ENCODE measurements at regions not wholly inside any gene's neighbourhood (a gene's known extent, or its start where the extent isn't known, plus 50 kb on each side); places are given as distances from the start of the nearest gene placed in this dataset.
"Not testable (repeated sequence)": the region's sequence is repeated elsewhere in the genome, so short reads cannot be mapped to it uniquely, and the experiment has no call there.

DNA sequence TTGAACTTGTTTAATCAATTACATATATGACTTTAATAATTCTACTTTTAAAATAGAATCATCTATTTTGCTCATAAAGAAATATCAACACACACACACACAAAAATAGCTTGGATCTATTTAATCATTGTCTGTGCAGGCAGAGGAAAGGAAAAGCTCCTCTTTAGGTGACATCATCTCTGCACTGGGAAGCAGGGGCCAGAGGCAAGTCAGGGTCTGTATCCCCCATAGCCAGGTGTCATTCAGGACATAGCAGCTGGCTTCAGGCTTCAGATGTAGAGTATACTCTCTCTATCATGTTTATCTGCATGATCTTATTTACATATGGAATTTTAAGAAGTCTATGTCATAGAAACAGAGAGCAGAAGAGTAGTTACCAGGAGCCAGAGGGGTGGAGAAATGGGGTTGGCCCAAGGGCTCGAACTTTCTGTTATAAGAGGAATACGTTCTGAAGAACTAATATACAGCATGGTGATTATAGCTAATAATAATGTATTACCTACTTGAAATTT, 110.4 kb upstream of the LDB2 start:
- DNase-seq (ENCODE audit: low read depth), result no peak

DNA sequence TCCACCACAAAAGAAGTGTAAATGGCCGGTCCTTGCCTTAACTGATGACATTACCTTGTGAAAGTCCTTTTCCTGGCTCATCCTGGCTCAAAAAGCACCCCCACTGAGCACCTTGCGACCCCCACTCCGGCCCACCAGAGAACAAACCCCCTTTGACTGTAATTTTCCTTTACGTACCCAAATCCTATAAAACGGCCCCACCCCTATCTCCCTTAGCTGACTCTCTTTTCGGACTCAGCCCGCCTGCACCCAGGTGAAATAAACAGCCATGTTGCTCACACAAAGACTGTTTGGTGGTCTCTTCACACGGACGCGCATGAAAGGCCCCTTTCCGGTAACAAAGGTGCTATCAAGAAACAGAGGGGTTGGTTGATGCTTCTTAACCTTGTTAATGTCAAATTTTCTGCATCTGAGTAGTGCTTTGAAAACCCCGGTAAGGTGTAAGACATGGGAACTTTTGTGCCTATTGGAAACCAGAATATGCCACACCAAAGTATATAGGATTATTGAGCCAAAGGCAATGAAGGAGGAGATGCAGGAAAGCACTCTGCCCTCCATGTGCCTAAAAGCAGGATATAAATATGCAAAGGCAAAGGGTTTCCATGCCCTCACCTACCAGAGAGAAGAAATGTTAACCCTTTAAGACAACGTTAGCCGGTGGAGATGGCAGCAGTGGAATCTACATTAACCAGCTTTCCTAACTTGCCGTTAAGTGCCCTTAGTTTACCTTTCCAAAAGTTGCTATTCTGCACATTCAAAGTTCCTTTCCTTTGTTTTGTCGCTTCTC, 105.4 kb upstream of the LDB2 start:
- DNase-seq (ENCODE audit: low read depth), result not testable (repeated sequence)

DNA sequence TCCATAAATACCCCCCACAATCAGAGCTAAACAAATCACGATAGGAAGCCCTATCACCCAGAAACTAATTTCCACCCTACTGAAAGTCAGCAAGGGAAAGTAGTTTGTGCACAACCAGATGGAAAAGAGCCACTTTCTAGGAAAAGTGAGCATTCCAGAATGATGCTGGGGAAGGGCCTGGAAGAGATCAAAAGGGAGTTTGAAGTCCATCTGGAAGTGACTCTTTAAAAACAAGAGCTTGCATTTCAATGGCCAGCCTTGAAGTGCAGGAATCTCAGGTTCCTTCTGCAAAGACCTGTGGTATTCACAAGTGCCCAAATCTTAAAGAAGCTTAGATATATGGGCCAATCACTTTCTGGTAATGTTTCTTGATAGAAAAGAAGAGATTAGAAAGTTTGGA, 97.0 kb upstream of the LDB2 start:
- no peak for DNase-seq (ENCODE audit: low read depth)

DNA sequence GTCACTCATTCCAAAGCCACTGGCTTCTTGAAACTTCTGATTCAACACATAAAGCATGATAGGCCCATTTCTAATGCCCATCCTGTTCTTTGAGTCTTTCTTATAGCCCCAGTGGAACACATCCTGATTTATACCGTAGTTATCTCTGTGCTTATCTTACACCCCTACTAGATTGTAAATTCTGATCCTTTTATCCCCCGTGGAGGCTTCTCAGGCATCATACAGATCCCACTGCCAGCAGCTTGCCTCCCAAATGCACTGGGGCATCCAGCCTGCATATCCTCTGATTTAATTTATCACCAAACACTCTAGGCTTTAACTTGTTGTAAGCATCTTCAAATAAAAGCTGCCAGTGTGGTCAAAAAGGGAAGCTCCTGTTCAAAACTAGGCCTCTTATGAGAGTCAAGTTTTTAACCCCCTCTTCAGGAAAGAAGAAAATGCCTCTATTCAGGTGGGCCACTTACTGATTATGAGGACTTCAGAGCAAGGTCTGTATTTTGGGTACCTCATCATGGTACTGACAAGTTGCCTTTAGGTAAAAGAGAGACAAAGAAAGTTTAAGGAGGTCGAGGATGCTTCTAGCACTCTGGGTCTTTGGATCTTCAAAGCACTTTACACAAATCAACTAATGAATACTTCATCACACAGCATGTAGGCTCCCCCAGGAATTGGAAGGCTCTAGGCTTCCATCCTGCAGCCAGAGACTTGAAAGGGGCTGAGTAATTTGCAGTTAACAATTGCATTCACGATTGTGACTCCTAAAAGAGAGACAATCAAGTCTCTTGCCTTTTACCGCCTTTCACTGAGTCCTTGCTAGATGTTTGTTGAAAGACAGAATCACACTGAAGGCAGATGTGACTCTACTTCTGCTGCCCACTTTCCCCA, 95.8 kb upstream of the LDB2 start:
- no peak for DNase-seq (ENCODE audit: low read depth)

DNA sequence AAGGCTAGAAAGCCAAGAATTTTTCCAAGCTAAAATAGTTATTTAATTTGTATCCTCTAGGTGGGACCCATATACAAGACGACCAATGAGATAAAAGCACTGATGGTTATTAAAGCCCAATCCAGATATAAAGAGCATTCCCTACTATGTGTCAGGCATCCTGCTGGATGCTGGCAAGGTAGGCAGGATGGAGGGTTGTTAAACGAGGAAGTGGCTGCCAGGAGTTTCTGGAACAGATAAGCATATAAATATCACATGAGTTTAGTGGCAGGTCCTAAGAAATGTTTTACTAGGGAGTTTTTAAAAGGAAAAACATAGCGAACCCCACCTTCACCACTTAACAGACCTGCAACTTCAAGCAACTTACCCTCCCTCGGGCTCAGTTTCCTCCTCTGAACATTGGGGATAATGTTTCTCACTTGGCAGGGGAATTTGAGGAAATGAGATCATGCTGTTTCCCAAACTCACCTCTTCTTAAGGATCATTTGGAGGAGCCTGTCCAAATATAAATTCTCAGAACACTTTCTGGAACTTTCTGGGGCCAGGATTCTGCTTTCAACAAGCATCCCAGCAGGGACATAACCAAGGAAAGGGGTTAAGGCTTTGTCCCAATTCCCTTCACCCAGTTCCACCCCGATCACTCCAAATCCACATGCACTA, 94.3 kb upstream of the LDB2 start:
- no peak for DNase-seq (ENCODE audit: low read depth)

DNA sequence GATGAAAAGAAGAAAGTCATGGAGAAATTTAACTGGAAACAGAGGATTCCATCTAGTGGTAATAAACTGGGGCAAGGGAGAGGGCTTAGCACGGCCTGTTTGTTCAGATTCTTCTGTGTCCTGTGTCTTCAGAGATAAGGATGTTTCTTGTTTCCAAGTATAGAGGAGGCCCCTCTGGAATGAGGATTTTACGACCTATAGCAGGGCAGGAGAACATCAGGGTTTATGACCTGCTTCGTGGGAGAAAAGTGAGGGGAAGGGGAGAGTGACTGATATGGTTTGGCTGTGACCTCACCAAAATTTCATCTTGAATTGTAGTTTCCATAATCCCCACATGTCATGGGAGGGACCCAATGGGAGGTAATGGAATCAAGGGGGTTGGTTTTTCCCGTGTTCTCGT, 93.0 kb upstream of the LDB2 start:
- DNase-seq (ENCODE audit: low read depth), result no peak

DNA sequence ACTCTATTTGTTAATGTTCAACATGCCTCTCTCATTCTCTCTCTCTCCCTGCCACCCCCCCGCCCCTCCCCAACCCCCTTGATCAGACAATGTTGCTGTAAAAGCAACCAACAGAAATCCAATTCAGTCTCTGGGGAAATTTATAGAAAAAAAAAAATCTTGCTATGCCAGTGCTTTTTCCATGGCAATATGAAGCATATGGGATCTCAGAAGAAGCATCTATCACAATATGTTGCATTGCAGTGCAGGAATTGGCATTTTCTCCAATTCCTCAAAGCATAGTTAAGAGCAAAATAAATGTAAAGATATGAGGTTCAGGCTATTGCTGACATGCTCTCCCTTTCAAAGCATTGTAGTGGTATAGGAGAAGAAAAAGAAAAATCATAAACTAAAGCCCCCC, 90.9 kb upstream of the LDB2 start:
- DNase-seq (ENCODE audit: low read depth), result no peak

DNA sequence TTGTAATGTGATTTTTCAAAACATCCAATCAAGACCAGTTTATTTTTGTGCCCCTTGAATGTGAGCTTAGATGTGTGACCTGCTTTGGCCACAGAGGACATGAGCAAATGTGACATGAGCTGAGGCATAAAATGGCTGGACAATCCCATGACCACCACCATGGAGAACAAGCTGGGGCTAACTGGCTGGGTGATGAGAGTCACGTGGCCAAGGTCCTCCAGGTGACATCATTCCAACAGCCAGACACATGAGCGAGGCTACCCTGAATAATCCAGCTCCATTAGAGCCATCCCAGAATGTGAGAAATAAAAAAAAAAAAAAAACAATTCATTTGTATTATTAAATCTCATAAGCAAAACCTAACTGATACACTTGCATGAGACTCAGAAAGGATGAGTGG, 90.4 kb upstream of the LDB2 start:
- no peak for DNase-seq (ENCODE audit: low read depth)

DNA sequence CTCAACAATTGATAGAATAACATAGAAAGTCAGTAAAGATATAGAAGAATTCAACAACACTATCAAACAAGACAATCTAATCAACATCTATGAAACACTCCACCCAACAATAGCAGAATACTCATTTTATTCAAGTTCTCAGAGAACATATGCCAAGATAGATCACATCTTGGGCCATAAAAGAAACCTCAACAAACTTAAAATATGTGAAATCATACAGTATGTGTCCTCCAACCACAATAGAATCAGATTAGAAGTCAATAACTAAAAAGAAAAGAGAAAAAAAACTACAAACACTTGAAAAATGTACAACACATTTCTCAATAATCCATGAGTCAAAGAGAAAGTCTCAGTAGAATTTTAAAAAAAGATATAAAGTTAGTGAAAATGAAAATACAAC, 78.6 kb upstream of the LDB2 start:
- no peak for DNase-seq (ENCODE audit: low read depth)

DNA sequence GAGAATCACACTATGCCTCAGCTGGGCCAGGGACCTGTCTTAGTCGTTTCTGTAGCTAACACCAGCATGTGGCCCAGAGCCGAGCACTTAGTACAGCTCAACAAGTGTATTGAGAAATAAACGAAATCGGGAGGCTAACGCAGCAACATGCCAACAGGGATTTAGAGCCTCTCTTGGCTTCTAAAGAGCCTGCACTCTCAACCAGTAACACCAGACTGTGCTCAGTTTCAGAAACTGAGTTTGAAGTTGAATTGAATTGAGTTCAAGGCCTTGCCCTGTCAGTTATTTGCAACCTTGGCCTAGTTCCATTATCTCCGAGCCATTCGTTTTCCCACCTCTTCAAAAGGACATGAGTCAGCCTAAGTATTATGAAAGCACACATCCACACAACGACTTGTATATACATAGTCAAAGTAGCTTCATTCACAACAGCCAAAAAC, 71.3 kb upstream of the LDB2 start:
- no peak for DNase-seq (ENCODE audit: low read depth)

DNA sequence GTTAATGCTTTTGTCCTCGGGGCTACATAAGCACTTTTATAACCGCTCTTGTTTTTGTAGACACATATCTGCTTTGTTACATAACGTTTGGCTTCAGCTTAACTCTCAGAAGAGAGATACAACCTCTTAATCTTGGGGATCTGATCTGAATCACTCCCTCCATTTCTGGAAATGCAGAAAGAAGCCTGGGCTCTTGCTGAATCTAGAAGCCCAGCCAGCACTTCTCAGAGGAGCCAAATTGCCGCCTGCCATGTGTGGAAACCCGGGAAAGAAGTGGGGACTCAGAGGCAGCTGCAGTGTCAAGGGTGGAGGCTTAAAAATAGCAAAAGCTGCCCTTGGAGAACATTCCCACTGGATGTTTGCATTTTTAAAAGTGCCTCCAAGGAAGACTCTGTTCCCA, 69.3 kb upstream of the LDB2 start:
- no peak for DNase-seq (ENCODE audit: low read depth)

DNA sequence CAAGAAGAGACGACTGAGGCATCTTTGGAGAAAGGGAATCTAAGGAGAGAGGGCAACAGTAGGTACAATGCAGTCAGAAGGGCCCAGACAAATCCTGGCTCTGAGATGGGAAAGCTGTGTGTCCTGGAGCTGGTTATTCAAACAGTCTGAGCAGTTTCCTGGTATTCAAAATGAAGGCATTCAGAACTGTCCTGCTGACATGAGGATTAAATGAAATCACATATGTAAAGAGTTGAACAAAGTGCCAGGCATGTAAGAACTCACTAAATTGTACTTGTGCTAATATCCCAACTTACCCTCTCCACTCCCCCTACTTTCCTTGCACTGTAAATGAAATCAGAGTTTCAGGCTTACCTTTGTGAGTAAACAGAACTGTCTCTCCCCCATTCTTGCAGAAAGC, 60.9 kb upstream of the LDB2 start:
- DNase-seq (ENCODE audit: low read depth), result no peak

DNA sequence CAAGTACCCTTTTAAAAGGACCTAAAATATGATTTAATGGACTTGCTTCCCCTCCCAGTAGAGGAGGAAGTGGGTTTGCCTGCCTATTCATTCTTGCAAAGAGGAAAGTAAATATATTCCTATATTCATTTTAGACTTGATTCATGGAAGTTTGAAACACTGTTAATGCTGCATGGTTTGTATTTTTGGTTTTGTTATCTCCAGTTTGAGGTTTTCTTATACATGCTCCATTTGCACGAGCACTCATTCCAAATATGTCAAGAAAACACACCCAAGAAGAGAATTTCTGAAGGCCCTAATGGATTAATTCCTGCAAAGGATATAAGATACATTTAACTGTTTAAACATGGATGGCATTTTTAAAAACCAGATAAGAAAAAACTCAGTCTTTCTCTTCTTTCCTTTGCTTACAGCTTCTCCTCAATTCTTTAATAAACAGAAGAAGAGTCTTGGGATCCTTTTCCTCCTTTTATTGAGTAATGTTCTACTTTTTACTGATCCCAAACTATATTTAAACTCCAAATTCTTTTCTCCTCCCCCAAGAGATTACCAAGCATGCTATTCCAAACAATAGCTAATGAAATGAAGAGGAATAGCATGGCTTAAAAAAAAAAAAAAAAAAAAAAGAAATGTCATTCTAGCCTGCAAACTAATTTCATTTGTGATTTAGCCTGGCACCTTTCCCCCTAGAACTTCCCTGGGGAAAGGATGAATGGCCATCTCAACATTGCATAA, 54.6 kb upstream of the LDB2 start:
- DNase-seq (ENCODE audit: low read depth), result no peak

DNA sequence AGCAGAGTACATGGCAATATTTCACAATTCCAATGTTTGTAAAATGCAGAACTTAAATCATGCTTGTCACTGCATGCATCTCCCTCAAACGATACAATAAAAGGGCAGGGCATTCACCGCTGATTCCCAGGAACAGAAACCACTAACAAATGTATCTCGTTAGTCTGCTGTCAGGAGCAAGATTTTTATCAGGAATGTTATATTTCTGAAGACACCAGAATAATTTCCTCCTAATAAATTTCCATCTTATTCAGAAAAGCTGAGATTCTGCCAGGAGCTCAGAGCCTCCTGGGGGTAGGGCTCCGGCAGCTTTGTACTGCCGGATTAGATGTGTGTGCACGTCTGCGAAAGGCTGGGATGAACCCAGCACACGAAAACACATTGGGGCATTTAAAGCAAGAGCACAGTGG, 54.0 kb upstream of the LDB2 start:
- DNase-seq (ENCODE audit: low read depth), result no peak
